ENCODE measurements at regions not wholly inside any gene's neighbourhood (a gene's known extent, or its start where the extent isn't known, plus 50 kb on each side); places are given as distances from the start of the nearest gene placed in this dataset.

- TF ChIP-seq, protein P1, sequence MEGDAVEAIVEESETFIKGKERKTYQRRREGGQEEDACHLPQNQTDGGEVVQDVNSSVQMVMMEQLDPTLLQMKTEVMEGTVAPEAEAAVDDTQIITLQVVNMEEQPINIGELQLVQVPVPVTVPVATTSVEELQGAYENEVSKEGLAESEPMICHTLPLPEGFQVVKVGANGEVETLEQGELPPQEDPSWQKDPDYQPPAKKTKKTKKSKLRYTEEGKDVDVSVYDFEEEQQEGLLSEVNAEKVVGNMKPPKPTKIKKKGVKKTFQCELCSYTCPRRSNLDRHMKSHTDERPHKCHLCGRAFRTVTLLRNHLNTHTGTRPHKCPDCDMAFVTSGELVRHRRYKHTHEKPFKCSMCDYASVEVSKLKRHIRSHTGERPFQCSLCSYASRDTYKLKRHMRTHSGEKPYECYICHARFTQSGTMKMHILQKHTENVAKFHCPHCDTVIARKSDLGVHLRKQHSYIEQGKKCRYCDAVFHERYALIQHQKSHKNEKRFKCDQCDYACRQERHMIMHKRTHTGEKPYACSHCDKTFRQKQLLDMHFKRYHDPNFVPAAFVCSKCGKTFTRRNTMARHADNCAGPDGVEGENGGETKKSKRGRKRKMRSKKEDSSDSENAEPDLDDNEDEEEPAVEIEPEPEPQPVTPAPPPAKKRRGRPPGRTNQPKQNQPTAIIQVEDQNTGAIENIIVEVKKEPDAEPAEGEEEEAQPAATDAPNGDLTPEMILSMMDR (IDR thresholded peaks at IDR 0.05), result no peak
- TF ChIP-seq POLR2A (IDR thresholded peaks at IDR 0.05), result no peak
Observed at GRCh38 chr2:196331851-196332250, 160.5 kb upstream of the STK17B start.

All from lower leg skin (tissue), 3 donors.